ENCODE measurements at regions not wholly inside any gene's neighbourhood (a gene's known extent, or its start where the extent isn't known, plus 50 kb on each side); places are given as distances from the start of the nearest gene placed in this dataset.

GRCh38 chr15:58306591-58307312 lies 125.0 kb upstream of the LIPC start:
- H3K4me3 ChIP-seq (ENCODE audit: low read depth, low read length), result no peak overlapping the region
- no peak for TF ChIP-seq CTCF (IDR thresholded peaks at IDR 0.05; ENCODE audit: borderline replicate concordance, insufficient read depth, low read depth, low read length)

- no peak for TF ChIP-seq CTCF (IDR thresholded peaks at IDR 0.05; ENCODE audit: borderline replicate concordance, insufficient read depth, low read depth, low read length)
- no peak overlapping the region for H3K4me3 ChIP-seq (ENCODE audit: low read depth, low read length)
These were observed 124.4 kb upstream of the LIPC start for GRCh38 chr15:58307313-58307961.

GRCh38 chr15:58308742-58309355 lies 122.9 kb upstream of the LIPC start:
- no peak overlapping the region for H3K4me3 ChIP-seq (ENCODE audit: low read depth, low read length)
- TF ChIP-seq CTCF (IDR thresholded peaks at IDR 0.05; ENCODE audit: borderline replicate concordance, insufficient read depth, low read depth, low read length), result no peak

GRCh38 chr15:58309963-58310928 lies 121.5 kb upstream of the LIPC start:
- no peak for TF ChIP-seq CTCF (IDR thresholded peaks at IDR 0.05; ENCODE audit: borderline replicate concordance, insufficient read depth, low read depth, low read length)
- H3K4me3 ChIP-seq (ENCODE audit: low read depth, low read length), result no peak overlapping the region

- H3K4me3 ChIP-seq (ENCODE audit: low read depth, low read length), result no peak overlapping the region
- TF ChIP-seq CTCF (IDR thresholded peaks at IDR 0.05; ENCODE audit: borderline replicate concordance, insufficient read depth, low read depth, low read length), result no peak
These were observed 120.2 kb upstream of the LIPC start for GRCh38 chr15:58311556-58311955.

- no peak overlapping the region for H3K4me3 ChIP-seq (ENCODE audit: low read depth, low read length)
- TF ChIP-seq CTCF (IDR thresholded peaks at IDR 0.05; ENCODE audit: borderline replicate concordance, insufficient read depth, low read depth, low read length), result no peak
These were observed 119.8 kb upstream of the LIPC start for GRCh38 chr15:58312031-58312430.
